Mononuclear cell (primary cell): ENCODE measurements at regions not wholly inside any gene's neighbourhood (a gene's known extent, or its start where the extent isn't known, plus 50 kb on each side); places are given as distances from the start of the nearest gene placed in this dataset.

Source experiments
- H3K27me3 ChIP-seq: 2 replicates; pipeline ENCODE4 v1.6.0; 2011; ENCODE audit warnings: low read length, control low read depth; ENCODE audit not compliant: insufficient read depth
- H3K4me1 ChIP-seq: 2 replicates; pipeline ENCODE4 v1.5.1; 2011; ENCODE audit warnings: mild to moderate bottlenecking, low read length, control low read depth; ENCODE audit not compliant: insufficient read depth
- H3K4me3 ChIP-seq: 2 replicates; pipeline ENCODE4 v1.5.1; 2011; ENCODE audit warnings: mild to moderate bottlenecking, low read length, moderate library complexity
- H3K9me3 ChIP-seq: 2 replicates; pipeline ENCODE4 v1.5.1; 2011; ENCODE audit warnings: low read depth, mild to moderate bottlenecking, control low read depth, low read length

GRCh38 chr2:217482056-217482710 is 520.6 kb downstream of the TNS1 start:
- H3K4me3 ChIP-seq = no peak overlapping the region
- no peaks in the 10 kb centered on the region for H3K27me3 ChIP-seq
- no peaks in the 10 kb centered on the region for H3K9me3 ChIP-seq
- H3K4me1 ChIP-seq = no peaks in the 10 kb centered on the region

- H3K9me3 ChIP-seq = no peaks in the 10 kb centered on the region
- H3K4me3 ChIP-seq = no peak overlapping the region
- no peaks in the 10 kb centered on the region for H3K4me1 ChIP-seq
- H3K27me3 ChIP-seq = no peaks in the 10 kb centered on the region
Observed at GRCh38 chr2:217481577-217481976, 521.2 kb downstream of the TNS1 start.

GRCh38 chr2:217479566-217479965 is 523.2 kb downstream of the TNS1 start:
- H3K9me3 ChIP-seq = no peaks in the 10 kb centered on the region
- no peaks in the 10 kb centered on the region for H3K4me1 ChIP-seq
- no peak overlapping the region for H3K4me3 ChIP-seq
- no peaks in the 10 kb centered on the region for H3K27me3 ChIP-seq

GRCh38 chr2:217478831-217479455 is 523.9 kb downstream of the TNS1 start:
- H3K9me3 ChIP-seq = no peaks in the 10 kb centered on the region
- H3K27me3 ChIP-seq = no peaks in the 10 kb centered on the region
- no peak overlapping the region for H3K4me3 ChIP-seq
- no peaks in the 10 kb centered on the region for H3K4me1 ChIP-seq

- Histone ChIP-seq H3K9me3 (no peaks in the 10 kb centered on the region), H3K27me3 (no peaks in the 10 kb centered on the region), H3K4me3 (no peak overlapping the region), H3K4me1 (no peaks in the 10 kb centered on the region)
Observed at GRCh38 chr2:217477583-217477982, 525.2 kb downstream of the TNS1 start.

- Histone ChIP-seq H3K4me1 (no peaks in the 10 kb centered on the region), H3K27me3 (no peaks in the 10 kb centered on the region), H3K9me3 (no peaks in the 10 kb centered on the region), H3K4me3 (no peak overlapping the region)
Observed at GRCh38 chr2:217475791-217476190, 527.0 kb downstream of the TNS1 start.

- no peak overlapping the region for H3K4me3 ChIP-seq
- H3K27me3 ChIP-seq = no peaks in the 10 kb centered on the region
- no peaks in the 10 kb centered on the region for H3K4me1 ChIP-seq
- H3K9me3 ChIP-seq = no peaks in the 10 kb centered on the region
Observed at GRCh38 chr2:217475101-217475500, 527.7 kb downstream of the TNS1 start.

- Histone ChIP-seq H3K4me1 (no peaks in the 10 kb centered on the region), H3K27me3 (no peaks in the 10 kb centered on the region), H3K4me3 (no peak overlapping the region), H3K9me3 (no peaks in the 10 kb centered on the region)
Observed at GRCh38 chr2:217471319-217471718, 531.5 kb downstream of the TNS1 start.

- Histone ChIP-seq H3K4me1 (no peaks in the 10 kb centered on the region), H3K9me3 (no peaks in the 10 kb centered on the region), H3K27me3 (no peaks in the 10 kb centered on the region), H3K4me3 (no peak overlapping the region)
Observed at GRCh38 chr2:217469203-217469810, 533.5 kb downstream of the TNS1 start.

GRCh38 chr2:217468042-217468830 is 534.6 kb downstream of the TNS1 start:
- Histone ChIP-seq H3K27me3 (no peaks in the 10 kb centered on the region), H3K4me1 (no peaks in the 10 kb centered on the region), H3K4me3 (no peak overlapping the region), H3K9me3 (no peaks in the 10 kb centered on the region)

GRCh38 chr2:217467331-217467730 is 535.5 kb downstream of the TNS1 start:
- Histone ChIP-seq H3K27me3 (no peaks in the 10 kb centered on the region), H3K4me3 (no peak overlapping the region), H3K4me1 (no peaks in the 10 kb centered on the region), H3K9me3 (no peaks in the 10 kb centered on the region)

- Histone ChIP-seq H3K27me3 (no peaks in the 10 kb centered on the region), H3K4me1 (no peaks in the 10 kb centered on the region), H3K9me3 (no peaks in the 10 kb centered on the region), H3K4me3 (no peak overlapping the region)
Observed at GRCh38 chr2:217466805-217467204, 536.0 kb downstream of the TNS1 start.

GRCh38 chr2:217466104-217466503 is 536.7 kb downstream of the TNS1 start:
- Histone ChIP-seq H3K4me3 (no peak overlapping the region), H3K27me3 (no peaks in the 10 kb centered on the region), H3K9me3 (no peaks in the 10 kb centered on the region), H3K4me1 (no peaks in the 10 kb centered on the region)

- Histone ChIP-seq H3K27me3 (no peaks in the 10 kb centered on the region), H3K4me3 (no peak overlapping the region), H3K9me3 (no peaks in the 10 kb centered on the region), H3K4me1 (no peaks in the 10 kb centered on the region)
Observed at GRCh38 chr2:217465100-217465499, 537.7 kb downstream of the TNS1 start.

GRCh38 chr2:217463402-217464075 is 539.3 kb downstream of the TNS1 start:
- no peak overlapping the region for H3K4me3 ChIP-seq
- no peaks in the 10 kb centered on the region for H3K27me3 ChIP-seq
- H3K9me3 ChIP-seq = no peaks in the 10 kb centered on the region

More at GRCh38 chr2:217463402-217464075, 539.3 kb downstream of the TNS1 start:
- no peaks in the 10 kb centered on the region for H3K4me1 ChIP-seq
